ENCODE measurements at regions not wholly inside any gene's neighbourhood (a gene's known extent, or its start where the extent isn't known, plus 50 kb on each side); places are given as distances from the start of the nearest gene placed in this dataset.

DNA sequence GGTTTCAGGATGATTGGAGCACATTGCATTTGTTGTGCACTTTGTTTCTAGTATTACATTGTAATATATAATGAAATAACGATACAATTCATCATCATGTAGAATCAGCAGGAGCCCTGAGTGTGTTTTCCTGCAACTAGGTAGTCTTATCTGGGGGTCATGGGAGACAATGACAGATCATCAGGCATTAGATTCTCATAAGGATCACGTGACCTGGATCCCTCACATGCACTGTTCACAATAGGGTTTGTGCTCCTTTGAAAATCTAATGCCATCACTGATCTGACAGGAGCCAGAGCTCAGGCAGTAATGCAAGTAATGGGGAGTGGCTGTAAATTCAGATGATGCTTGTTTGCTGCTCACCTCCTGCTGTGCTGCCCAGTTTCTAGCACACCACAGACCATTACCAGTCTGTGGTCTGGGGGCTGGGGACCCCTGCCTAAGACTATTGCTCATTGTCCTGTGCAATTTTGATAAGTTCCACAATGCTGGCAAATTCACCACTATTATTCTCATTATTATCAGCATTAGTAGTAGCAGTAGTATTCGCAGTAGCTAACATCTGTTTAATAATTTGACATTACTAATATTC is 428.7 kb upstream of the TNP1 start:
- no peak for DNase-seq

- no peak for DNase-seq
These were observed 427.0 kb upstream of the TNP1 start for GRCh38 chr2:217286833-217287232.

DNA sequence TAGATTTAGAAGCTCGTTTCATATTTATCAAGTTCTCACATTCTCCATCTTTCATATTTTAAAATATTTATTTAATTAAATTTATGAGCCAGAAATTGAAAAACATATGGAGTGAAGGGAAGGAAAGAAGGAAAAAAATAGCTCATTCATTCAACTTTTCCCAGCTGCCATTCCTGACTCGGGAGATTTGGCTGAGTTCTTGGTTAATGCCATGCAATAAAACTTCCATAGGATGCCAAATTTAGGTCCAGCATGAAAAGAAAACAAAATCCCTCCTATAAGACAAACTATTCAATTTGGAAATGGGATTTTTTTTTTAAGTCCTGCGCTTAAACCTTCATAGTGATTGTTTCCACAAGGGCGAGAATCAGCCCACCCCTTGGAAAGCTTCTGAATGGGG is 426.1 kb upstream of the TNP1 start:
- no peak for DNase-seq

DNA sequence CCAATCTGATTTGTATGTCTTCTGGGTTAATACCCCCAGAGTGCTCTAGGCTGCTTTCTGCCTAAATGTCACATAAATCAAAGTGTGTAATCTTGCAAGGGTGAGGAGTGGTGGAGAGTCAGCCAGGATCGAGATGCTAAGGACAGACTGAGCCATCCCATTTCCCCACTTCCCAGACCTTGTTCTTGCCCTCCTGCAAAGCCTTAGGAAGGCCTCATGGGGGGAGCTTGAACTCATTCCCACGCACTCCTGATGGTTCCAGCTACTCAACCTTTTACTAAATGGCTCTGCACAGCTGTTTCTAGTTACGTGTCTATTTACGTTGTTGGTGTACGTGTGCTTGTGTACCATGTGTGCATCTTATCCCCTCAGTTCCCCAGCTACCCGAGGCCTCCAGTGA is 423.6 kb upstream of the TNP1 start:
- DNase-seq: no peak

DNA sequence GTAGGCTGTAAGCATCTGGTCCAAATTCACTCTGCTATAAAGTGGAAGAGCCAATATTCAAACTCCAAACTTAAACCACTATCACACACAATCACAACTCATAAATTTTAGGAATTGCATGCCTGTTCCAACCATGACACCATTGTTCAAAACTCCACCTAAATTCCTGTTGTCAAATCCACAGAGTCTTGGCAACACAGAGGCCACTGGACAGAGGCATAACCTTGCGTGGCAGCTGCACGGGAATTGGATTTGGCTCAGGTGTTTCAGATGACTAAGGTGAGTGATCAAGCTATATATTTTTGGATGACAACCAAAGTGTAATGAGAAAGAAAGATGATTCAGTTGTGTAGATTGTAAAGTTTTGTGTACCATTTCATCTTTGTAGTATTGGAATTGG is 422.7 kb upstream of the TNP1 start:
- no peak for DNase-seq

- DNase-seq: no peak
These were observed 419.7 kb upstream of the TNP1 start for GRCh38 chr2:217279556-217279955.

DNA sequence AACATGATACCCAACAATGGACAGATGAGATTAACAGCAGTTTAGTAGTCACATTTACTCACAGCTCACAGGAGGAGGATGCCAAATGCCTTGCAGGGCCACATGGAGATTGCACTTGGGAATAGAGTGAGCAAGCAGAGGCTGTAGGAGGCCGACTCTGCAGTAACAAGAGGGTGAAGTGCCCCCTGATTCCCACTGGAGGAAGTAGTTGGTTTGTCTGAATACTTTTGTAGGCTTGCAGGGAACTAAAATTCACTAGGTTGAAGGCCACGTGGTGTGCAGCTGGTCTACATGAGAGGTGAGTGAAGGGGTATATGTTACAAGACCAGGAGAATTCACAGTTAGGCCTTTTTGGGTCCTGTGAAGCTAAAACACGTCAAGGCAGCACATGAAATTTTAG is 419.3 kb upstream of the TNP1 start:
- no peak for DNase-seq

- no peak for DNase-seq
These were observed 418.0 kb upstream of the TNP1 start for GRCh38 chr2:217277646-217278398.

DNA sequence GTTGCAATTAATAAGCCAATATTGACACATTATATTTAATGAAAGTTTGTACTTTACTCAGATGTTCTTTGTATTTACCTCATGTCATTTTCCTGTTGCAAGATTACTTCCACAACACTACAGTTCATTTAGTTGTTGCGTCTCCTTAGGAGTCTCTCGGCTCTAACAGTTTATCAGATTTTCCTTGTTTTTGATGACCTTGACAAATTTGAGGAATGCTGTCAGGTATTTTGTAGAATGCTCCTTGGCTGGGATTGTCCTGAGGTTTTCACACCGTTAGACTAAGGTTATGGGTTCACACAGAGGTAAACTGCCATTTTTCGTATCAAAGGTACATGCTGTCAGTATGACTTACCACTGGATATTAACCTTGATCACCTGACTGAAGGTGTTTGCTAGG is 416.6 kb upstream of the TNP1 start:
- no peak for DNase-seq

DNA sequence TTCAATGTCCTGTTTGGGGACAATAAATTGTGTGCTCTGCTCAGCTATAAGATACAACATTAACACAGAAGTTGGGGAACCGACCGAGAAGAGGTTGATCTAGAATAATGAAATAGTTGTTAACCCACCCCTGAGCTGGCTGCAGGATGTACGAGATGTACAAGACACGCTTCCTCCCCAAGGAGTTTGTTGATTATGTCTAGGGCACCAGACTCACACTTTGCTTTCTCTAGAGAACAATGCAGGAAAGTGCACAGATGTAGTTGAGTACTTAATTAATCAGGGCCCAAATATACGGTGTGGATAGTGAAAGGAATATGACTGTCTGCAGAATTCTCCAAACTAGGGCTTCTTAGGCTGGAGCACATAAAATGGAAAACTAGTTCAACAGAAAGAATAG is 415.2 kb upstream of the TNP1 start:
- no peak for DNase-seq

GRCh38 chr2:217274578-217274977 is 414.7 kb upstream of the TNP1 start:
- DNase-seq: no peak

GRCh38 chr2:217273851-217274250 is 414.0 kb upstream of the TNP1 start:
- DNase-seq: no peak

- no peak for DNase-seq
These were observed 413.3 kb upstream of the TNP1 start for GRCh38 chr2:217273162-217273561.

DNA sequence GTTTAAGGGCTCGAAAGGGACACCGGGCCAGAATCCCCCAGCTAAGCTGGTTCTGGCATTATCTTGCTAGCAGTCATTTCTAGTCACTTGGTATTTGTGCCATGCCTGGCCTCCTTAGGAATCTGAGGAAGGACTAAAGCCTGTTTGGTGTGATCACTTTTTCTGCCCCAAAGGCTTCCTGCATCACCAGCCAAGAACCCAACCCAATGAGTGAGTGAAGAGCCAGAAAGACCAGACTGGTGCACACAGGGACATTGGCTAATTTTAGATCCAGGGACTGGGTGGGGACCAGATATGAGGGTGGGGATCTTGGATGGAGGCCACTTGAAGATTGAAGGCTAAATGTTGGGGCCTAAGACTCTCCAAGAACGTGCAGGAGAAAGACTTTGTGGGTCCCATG is 411.9 kb upstream of the TNP1 start:
- no peak for DNase-seq

- DNase-seq: no peak
These were observed 410.7 kb upstream of the TNP1 start for GRCh38 chr2:217270485-217271121.

GRCh38 chr2:217269701-217270484 is 410.0 kb upstream of the TNP1 start:
- DNase-seq: no peak

DNA sequence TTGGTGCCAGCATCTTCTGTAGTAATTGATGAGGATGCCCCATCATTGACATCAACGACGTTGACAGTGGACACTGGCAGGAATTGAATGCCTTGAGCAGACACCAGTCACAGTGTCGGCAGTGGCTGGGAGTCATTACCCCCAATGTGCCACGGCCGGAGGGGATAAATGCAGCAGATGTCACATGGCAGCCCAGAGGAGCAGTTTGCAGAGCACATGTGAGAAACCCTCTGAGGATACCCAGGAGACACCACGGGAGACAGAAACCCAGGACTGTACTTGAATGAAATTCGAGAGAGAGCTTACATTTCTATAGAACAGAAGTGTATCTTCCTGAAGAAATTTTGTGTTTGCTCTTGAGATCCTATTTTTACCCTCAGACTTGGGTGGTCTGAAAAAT is 409.1 kb upstream of the TNP1 start:
- DNase-seq: no peak

DNA sequence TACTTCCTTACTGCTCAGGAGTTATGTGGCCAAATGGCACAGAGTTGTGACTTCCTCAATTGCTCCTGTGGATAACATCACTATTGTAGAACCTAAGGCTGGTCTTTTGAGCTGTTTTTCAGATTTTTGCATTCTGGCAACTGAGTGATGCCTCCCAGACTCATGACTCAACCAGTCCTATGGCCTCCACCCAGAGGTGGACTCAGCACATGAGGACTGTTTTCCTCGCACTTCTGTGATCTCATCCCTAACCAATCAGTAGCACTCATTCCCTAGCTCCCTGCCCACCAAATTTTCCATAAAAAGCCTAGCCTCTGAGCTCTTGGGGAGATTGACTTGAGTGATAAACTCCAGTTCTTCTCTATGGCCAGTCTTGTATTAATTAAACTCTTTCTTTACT is 407.9 kb upstream of the TNP1 start:
- DNase-seq: no peak

DNA sequence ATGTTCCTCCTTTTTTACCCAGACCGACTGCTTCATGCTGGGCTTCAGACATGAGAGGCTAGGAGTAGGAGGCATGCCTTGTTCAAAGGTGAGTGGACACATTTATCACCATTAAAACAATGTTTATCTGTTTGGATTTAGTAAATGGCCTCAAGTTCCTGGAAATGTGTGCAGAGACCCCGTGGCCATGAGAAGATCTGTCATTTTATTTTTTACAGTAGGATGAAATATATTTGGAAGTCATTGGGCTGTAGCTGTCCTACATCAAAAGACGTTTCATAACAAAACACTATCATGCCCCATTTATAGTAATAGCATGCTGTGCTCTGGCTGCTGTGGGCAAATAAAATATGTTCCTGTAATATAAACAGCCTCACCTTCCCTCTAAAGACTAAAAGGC is 403.9 kb upstream of the TNP1 start:
- DNase-seq: no peak

DNA sequence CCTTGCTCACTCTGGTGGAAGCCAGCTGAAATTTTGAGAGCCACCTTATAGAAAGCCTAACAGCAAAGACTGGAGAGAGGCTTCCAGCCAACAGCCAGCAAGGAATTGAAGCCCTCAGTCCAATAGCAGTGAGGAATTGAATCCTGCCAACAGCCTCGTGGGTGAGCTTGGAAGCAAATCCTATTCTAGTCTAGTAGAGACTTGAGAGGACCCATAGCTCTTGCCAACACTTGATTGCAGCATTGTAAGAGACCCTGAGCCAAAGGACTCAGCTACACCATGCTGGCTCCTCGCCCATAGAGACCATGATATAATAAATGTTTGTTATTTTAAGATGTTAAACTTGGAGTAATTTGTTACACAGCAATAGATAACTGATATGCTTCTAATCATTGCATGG is 403.0 kb upstream of the TNP1 start:
- no peak for DNase-seq

DNA sequence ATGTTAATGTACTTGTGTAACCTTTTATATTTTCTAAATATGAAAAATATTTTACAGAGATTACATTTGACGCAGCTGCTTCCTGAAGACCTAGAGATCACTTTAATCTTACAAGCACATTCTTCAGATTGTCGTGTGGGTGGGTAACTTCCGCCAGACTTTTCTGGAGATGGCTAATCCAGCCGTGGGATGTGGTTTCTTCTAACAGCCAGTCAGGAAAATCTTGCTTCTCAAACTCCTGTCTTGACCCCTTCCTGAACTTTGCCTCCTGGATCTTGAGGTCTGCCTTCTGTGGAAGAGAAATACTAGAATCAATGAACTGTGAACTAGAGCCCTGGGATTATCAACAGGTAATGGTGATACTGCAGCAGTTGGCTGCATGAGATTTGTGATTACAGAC is 401.6 kb upstream of the TNP1 start:
- no peak for DNase-seq

GRCh38 chr2:217260441-217261115 is 400.7 kb upstream of the TNP1 start:
- no peak for DNase-seq

DNA sequence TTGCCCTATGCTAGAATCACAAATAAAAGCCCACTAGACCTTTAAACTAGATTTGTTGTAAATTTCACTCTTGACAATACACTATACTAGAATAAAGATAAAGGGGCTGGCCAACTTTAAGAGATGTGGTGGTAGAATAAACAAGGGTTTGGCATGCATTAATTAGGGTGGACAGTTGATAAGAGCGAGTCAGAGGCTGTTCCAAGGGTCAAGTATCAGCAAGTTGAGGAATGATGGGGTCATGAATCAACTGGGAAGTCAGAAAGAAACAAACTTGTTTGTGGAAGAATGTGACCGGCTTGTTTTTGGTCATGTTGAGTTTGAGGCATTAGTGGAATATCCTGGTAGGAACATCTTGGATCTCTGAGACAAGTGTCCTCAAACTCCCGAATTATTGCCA is 398.3 kb upstream of the TNP1 start:
- DNase-seq: no peak
